ENCODE measurements at regions not wholly inside any gene's neighbourhood (a gene's known extent, or its start where the extent isn't known, plus 50 kb on each side); places are given as distances from the start of the nearest gene placed in this dataset.

DNA sequence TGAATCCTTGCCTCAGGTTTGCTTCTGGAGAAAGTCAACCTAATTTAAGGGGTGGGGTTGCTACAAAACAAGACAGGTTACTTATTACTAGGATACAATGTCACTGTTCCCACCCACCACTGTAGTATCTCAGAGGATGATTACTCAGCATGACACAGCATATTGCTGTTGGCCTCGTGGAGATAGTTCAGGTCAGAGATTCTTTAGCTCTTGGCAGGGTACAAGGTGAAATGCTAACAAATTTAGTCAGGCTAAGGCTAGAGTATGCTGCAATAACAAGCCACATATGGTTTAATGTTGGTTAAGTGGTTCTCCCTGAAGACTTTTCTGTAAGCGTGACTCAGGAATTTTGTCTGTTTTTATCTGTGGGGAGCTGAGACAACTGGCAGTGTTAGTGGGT is 161.8 kb downstream of the EDEM1 start:
- Histone ChIP-seq H3K9me3 (no peaks in the 10 kb centered on the region), H3K4me1 (peaks cover 0 to 3% (median 0%) of the 10 kb centered on the region in 4 donors), H3K36me3 (no peaks in the 10 kb centered on the region), H3K27ac (no peak overlapping the region), H3K4me3 (no peak overlapping the region), H3K27me3 (no peaks in the 10 kb centered on the region)
- DNase-seq: no peak
- intact Hi-C loops (cut with DNase I; ENCODE audit: low total_unique reads): no loop called here
- 61 to 70% (median 70%) methylated on average over 2 of the region's 2 CpGs for WGBS, 5 donors
- TF ChIP-seq POLR2A (IDR thresholded peaks at IDR 0.05): no peak
- TF ChIP-seq, protein P1, sequence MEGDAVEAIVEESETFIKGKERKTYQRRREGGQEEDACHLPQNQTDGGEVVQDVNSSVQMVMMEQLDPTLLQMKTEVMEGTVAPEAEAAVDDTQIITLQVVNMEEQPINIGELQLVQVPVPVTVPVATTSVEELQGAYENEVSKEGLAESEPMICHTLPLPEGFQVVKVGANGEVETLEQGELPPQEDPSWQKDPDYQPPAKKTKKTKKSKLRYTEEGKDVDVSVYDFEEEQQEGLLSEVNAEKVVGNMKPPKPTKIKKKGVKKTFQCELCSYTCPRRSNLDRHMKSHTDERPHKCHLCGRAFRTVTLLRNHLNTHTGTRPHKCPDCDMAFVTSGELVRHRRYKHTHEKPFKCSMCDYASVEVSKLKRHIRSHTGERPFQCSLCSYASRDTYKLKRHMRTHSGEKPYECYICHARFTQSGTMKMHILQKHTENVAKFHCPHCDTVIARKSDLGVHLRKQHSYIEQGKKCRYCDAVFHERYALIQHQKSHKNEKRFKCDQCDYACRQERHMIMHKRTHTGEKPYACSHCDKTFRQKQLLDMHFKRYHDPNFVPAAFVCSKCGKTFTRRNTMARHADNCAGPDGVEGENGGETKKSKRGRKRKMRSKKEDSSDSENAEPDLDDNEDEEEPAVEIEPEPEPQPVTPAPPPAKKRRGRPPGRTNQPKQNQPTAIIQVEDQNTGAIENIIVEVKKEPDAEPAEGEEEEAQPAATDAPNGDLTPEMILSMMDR (IDR thresholded peaks at IDR 0.05): no peak
- no peak for TF ChIP-seq POLR2AphosphoS5 (IDR thresholded peaks at IDR 0.05)

DNA sequence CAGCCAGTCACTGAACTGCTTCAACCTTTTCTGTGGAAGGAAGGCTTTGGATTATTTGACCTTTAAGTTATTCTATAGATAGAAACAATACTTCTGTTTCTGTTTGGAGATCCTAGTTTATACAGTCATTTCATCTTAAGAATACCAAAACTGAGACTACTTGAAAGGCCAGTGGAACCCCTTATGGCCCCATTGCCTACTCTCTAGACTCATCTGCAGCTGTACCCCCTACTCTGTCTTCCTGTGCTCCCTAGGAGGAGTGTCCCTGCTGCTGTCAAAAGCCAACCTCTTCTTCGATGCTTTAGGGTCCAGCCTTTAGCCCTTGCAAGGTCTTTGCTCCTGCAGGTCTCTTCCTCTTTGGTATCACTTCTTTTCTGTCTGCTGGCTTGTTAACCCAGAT is 169.6 kb downstream of the EDEM1 start:
- Histone ChIP-seq H3K27me3 (no peaks in the 10 kb centered on the region), H3K4me3 (no peak overlapping the region), H3K36me3 (no peaks in the 10 kb centered on the region), H3K27ac (no peak overlapping the region), H3K9me3 (peaks cover 0 to 14% (median 8%) of the 10 kb centered on the region in 4 donors), H3K4me1 (no peaks in the 10 kb centered on the region)
- TF ChIP-seq POLR2A (IDR thresholded peaks at IDR 0.05) (no peak), EP300 (IDR thresholded peaks at IDR 0.05) (no peak), POLR2AphosphoS5 (IDR thresholded peaks at IDR 0.05) (no peak)
- TF ChIP-seq, protein P1 (IDR thresholded peaks at IDR 0.05): no peak
- intact Hi-C loops (cut with DNase I; ENCODE audit: low total_unique reads): no loop called here
- DNase-seq: no peak
- WGBS, 5 donors: 65 to 89% (median 88%) methylated on average over 1 of the region's 1 CpG

DNA sequence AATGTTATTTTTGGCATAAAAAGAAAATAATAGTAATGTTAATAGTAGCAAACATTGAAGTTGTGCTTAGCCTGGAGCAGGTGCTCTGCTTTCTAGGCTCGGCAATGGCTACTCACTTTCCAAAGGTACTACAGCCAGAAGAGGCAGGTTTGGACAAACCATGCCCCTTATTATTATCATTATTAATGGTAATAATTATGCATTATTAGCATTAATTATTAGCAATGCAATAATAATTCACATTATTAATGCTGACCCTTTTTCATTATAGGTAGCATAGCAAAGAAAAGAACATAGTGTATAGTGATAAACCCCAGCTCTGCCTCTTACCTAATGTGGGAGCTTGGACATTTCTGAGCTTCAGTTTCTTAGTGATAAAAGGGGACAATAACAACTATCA is 171.4 kb downstream of the EDEM1 start:
- Histone ChIP-seq H3K27ac (no peak overlapping the region), H3K36me3 (no peaks in the 10 kb centered on the region), H3K4me1 (no peaks in the 10 kb centered on the region), H3K9me3 (peaks cover 0 to 14% (median 8%) of the 10 kb centered on the region in 4 donors), H3K4me3 (no peak overlapping the region), H3K27me3 (no peaks in the 10 kb centered on the region)
- 91 to 100% (median 97%) methylated on average over 1 of the region's 1 CpG for WGBS, 5 donors
- TF ChIP-seq, protein P1 (IDR thresholded peaks at IDR 0.05): no peak
- TF ChIP-seq POLR2A (IDR thresholded peaks at IDR 0.05) (no peak), EP300 (IDR thresholded peaks at IDR 0.05) (no peak), POLR2AphosphoS5 (IDR thresholded peaks at IDR 0.05) (no peak)
- intact Hi-C loops (cut with DNase I; ENCODE audit: low total_unique reads): no loop called here
- no peak for DNase-seq

DNA sequence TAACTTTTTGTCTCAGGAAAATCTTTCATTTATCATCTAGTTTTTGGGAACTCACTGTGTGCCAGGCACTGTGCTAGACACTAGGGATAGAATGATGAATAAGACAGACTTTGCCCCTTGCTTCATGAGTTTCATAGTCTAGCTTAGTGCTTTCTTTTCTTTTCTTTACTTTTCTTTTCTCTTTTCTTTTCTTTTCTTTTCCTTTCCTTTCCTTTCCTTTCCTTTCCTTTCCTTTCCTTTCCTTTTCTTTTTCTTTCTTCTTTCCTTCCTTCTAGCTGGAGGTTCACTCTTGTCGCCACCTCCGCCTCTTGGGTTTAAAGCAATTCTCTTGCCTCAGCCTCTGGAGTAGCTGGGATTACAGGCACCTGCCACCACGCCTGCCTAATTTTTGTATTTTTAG is 172.9 kb downstream of the EDEM1 start:
- no peaks in the 10 kb centered on the region for H3K36me3 ChIP-seq
- intact Hi-C loops (cut with DNase I; ENCODE audit: low total_unique reads): no loop called here
- TF ChIP-seq POLR2AphosphoS5 (IDR thresholded peaks at IDR 0.05): no peak
- TF ChIP-seq, protein P1 (IDR thresholded peaks at IDR 0.05): no peak
- no peak for TF ChIP-seq EP300 (IDR thresholded peaks at IDR 0.05)
- no peak for TF ChIP-seq POLR2A (IDR thresholded peaks at IDR 0.05)
- 92 to 98% (median 96%) methylated on average over 3 of the region's 3 CpGs for WGBS, 5 donors
- H3K27me3 ChIP-seq: no peaks in the 10 kb centered on the region
- no peak for DNase-seq
- no peak overlapping the region for H3K4me3 ChIP-seq
- H3K27ac ChIP-seq: no peak overlapping the region
- H3K4me1 ChIP-seq: no peaks in the 10 kb centered on the region
- peaks cover 0 to 14% (median 8%) of the 10 kb centered on the region in 4 donors for H3K9me3 ChIP-seq

Data from stomach (tissue), 8 donors.